ENCODE measurements at regions not wholly inside any gene's neighbourhood (a gene's known extent, or its start where the extent isn't known, plus 50 kb on each side); places are given as distances from the start of the nearest gene placed in this dataset.
"Not testable (repeated sequence)": the region's sequence is repeated elsewhere in the genome, so short reads cannot be mapped to it uniquely, and the experiment has no call there.

DNA sequence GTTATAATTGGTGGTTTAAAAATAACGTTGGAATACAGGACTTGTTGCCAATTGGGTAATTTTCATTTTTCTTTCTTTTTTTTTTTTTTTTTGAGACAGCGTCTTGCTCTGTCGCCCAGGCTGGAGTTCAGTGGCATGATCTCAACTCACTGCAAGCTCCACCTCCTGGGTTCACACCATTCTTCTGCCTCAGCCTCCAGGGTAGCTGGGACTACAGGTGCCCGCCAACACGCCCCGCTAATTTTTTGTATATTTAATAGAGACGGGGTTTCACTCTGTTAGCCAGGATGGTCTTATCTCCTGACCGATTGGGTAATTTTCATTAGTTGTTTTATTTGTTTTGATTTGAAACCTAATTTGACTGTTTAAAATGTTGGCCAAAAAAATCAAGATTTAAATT is 93.7 kb downstream of the ZNF486 start:
- TF ChIP-seq, protein P1, sequence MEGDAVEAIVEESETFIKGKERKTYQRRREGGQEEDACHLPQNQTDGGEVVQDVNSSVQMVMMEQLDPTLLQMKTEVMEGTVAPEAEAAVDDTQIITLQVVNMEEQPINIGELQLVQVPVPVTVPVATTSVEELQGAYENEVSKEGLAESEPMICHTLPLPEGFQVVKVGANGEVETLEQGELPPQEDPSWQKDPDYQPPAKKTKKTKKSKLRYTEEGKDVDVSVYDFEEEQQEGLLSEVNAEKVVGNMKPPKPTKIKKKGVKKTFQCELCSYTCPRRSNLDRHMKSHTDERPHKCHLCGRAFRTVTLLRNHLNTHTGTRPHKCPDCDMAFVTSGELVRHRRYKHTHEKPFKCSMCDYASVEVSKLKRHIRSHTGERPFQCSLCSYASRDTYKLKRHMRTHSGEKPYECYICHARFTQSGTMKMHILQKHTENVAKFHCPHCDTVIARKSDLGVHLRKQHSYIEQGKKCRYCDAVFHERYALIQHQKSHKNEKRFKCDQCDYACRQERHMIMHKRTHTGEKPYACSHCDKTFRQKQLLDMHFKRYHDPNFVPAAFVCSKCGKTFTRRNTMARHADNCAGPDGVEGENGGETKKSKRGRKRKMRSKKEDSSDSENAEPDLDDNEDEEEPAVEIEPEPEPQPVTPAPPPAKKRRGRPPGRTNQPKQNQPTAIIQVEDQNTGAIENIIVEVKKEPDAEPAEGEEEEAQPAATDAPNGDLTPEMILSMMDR (IDR thresholded peaks at IDR 0.05) = not testable (repeated sequence)
- TF ChIP-seq POLR2A (IDR thresholded peaks at IDR 0.05) = not testable (repeated sequence)

Data from right lobe of liver (tissue), 4 donors.